Adrenal gland (tissue), 9 donors: ENCODE measurements at regions not wholly inside any gene's neighbourhood (a gene's known extent, or its start where the extent isn't known, plus 50 kb on each side); places are given as distances from the start of the nearest gene placed in this dataset.
"Not testable (repeated sequence)": the region's sequence is repeated elsewhere in the genome, so short reads cannot be mapped to it uniquely, and the experiment has no call there.

Source experiments
- DNase-seq, 7 donors: peaks; one replicate each; pipeline ENCODE4 v3.0.0-alpha.2; 2019 to 2020
- H3K27ac ChIP-seq, 5 donors: fragments of 200-600 bp; sonication (generic) in 4 of 5; 1 replicate in 3 of 5; 2 replicates in 2 of 5; pipeline versions ENCODE4 v1.5.1 to v1.8.0; 2016 to 2020; ENCODE audit warnings: mild to moderate bottlenecking in 1 of 5
- H3K27me3 ChIP-seq: fragments of 200-600 bp; 2 replicates; pipeline ENCODE4 v1.8.0; 2021
- H3K36me3 ChIP-seq, 2 donors: fragments of 200-600 bp; replicated peaks in 1 of 2; 1 replicate in 1 of 2; 2 replicates in 1 of 2; pipeline versions ENCODE4 v1.5.1 to v1.8.0; 2018 to 2022
- H3K4me1 ChIP-seq, 2 donors: fragments of 200-600 bp; replicated peaks in 1 of 2; 1 replicate in 1 of 2; 2 replicates in 1 of 2; pipeline versions ENCODE4 v1.5.1 to v1.8.0; 2018 to 2021
- H3K4me3 ChIP-seq, 4 donors: fragments of 200-600 bp; sonication (generic) in 3 of 4; one replicate each; pipeline ENCODE4 v1.5.1; 2016 to 2018
- H3K9me3 ChIP-seq, 3 donors: fragments of 200-600 bp; sonication (generic) in 1 of 3; replicated peaks in 1 of 3; 1 replicate in 2 of 3; 2 replicates in 1 of 3; pipeline versions ENCODE4 v1.5.1 to v1.8.0; 2016 to 2021
- POLR2A ChIP-seq, 2 donors: fragments of 450-650 bp; IDR thresholded peaks; one replicate each; pipeline ENCODE4 v1.6.1; 2017; ENCODE audit warnings: antibody characterized with exemption in 2 of 2, mild to moderate bottlenecking in 2 of 2, moderate library complexity in 1 of 2
- WGBS, 4 donors: extraction: QIAGEN DNeasy Blood & Tissue Kit in 2 of 4; methylation state at CpG; one replicate each; pipeline versions ENCODE4 v1.1.5 to v1.1.7; 2013 to 2017; 5-methylcytosine and 5-hydroxymethylcytosine counted together
- intact Hi-C, 2 donors: fragments of 100-400 bp; cut with DNase I; formaldehyde crosslinking; loops; one replicate each; pipeline versions ENCODE4 v1.14.1 to v1.15.0; 2022 to 2023
- TF ChIP-seq, protein P1 (sequence below), 6 experiments: fragments of 450-650 bp in 4 of 6; fragments of 200-600 bp in 2 of 6; sonication (generic) in 1 of 6; IDR thresholded peaks; 1 replicate in 5 of 6; 2 replicates in 1 of 6; pipeline versions ENCODE4 v1.5.1 to v1.8.0; 2016 to 2021; ENCODE audit warnings: antibody characterized with exemption in 6 of 6, mild to moderate bottlenecking in 2 of 6, moderate library complexity in 1 of 6
- donor health status: healthy with polysubstance abuse.
- donor health status: Bipolar disorder and iron deficiency.
- donor health status: DM: yes; HTN: yes; CAD: no.
- donor health status: DM: no; HTN: no; CAD: no.
- donor health status: DM: no; HTN: no; CAD: no.

DNA sequence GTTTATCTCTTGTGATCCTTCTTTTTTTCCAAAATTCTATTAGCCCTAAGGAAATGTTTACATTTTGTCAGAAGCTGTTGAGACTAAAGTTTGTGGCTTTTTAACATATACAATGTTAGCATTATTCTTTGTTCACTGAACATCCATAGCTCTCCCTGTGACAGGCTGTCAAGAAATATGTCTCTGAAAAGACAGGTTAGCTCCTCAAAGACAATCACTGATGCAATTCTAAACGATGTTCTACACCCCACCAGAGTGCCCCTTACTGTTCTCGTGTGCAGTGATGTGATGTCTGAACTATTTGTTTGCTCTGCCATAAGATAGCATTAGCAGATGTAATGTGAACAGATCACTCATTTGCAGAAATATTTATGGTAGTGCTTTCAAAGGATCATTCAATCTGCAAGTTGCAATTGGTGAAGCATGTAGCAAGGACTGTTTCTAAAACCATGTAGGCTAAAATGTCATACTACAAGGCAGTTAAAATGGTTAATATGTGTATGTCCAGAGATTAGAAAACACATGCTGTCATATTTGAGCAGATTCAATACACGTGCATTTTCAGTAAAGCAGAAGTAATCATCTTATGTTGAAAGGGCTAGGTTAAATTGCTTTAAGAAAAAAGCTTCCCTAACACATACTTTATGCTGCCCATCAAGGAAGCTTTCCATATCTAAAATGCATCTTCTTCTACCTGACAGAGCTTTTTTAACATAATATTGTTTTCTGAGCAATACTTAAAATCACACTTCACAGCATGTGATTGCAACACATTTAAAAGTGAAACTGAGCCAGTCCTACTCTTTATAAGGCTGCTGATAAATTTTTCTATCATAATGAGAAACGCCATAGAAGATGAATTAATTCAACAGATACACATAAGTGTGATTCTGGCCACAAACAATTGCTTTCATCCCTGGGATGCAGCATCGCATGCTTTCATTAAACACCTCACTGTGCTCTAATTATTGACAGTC lies 285.7 kb upstream of the UBE2E3 start:
- no peak overlapping the region for H3K27ac ChIP-seq
- H3K4me1 ChIP-seq: no peaks in the 10 kb centered on the region
- TF ChIP-seq POLR2A (IDR thresholded peaks at IDR 0.05): no peak
- TF ChIP-seq, protein P1, sequence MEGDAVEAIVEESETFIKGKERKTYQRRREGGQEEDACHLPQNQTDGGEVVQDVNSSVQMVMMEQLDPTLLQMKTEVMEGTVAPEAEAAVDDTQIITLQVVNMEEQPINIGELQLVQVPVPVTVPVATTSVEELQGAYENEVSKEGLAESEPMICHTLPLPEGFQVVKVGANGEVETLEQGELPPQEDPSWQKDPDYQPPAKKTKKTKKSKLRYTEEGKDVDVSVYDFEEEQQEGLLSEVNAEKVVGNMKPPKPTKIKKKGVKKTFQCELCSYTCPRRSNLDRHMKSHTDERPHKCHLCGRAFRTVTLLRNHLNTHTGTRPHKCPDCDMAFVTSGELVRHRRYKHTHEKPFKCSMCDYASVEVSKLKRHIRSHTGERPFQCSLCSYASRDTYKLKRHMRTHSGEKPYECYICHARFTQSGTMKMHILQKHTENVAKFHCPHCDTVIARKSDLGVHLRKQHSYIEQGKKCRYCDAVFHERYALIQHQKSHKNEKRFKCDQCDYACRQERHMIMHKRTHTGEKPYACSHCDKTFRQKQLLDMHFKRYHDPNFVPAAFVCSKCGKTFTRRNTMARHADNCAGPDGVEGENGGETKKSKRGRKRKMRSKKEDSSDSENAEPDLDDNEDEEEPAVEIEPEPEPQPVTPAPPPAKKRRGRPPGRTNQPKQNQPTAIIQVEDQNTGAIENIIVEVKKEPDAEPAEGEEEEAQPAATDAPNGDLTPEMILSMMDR (IDR thresholded peaks at IDR 0.05): no peak
- H3K27me3 ChIP-seq: no peaks in the 10 kb centered on the region
- no peak overlapping the region for H3K4me3 ChIP-seq
- H3K9me3 ChIP-seq: no peaks in the 10 kb centered on the region
- 38 to 47% (median 40%) methylated on average over 5 of the region's 5 CpGs for WGBS, 4 donors
- DNase-seq: no peak
- H3K36me3 ChIP-seq: no peaks in the 10 kb centered on the region
- intact Hi-C loops: no loop called here

DNA sequence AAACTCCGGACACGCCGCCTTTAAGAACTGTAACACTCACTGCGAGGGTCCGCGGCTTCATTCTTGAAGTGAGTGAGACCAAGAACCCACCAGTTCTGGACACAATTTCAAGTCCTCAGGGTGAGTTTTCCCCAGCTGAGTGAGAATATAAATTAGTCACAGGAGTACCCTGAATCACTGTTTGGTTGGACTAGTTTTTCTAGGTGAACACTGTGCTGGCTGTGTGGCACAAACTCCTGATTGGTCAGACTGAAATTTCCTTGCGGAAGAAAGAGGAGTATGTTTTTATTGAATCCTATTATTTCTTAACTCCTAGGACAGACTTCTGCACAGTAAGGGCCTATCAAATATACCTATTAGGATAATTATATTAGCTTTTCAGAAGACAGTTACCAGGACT lies 288.1 kb upstream of the UBE2E3 start:
- no peaks in the 10 kb centered on the region for H3K36me3 ChIP-seq
- no peaks in the 10 kb centered on the region for H3K9me3 ChIP-seq
- no peaks in the 10 kb centered on the region for H3K4me1 ChIP-seq
- WGBS, 4 donors: 84 to 94% (median 91%) methylated on average over 7 of the region's 7 CpGs
- TF ChIP-seq POLR2A (IDR thresholded peaks at IDR 0.05): no peak
- TF ChIP-seq, protein P1 (IDR thresholded peaks at IDR 0.05): no peak
- H3K4me3 ChIP-seq: no peak overlapping the region
- intact Hi-C loops: no loop called here
- no peaks in the 10 kb centered on the region for H3K27me3 ChIP-seq
- H3K27ac ChIP-seq: no peak overlapping the region
- DNase-seq: no peak

- H3K36me3 ChIP-seq, intact Hi-C loops, H3K27ac ChIP-seq, DNase-seq, H3K4me1 ChIP-seq, H3K27me3 ChIP-seq, H3K9me3 ChIP-seq, H3K4me3 ChIP-seq: not testable (repeated sequence)
- 89 to 93% (median 91%) methylated on average over 15 of the region's 15 CpGs for WGBS, 4 donors
Observed at GRCh38 chr2:180691855-180692223, 288.6 kb upstream of the UBE2E3 start.

- H3K27ac ChIP-seq, H3K36me3 ChIP-seq, H3K9me3 ChIP-seq, H3K4me1 ChIP-seq, DNase-seq, H3K4me3 ChIP-seq, H3K27me3 ChIP-seq, intact Hi-C loops: not testable (repeated sequence)
- 90 to 96% (median 93%) methylated on average over 28 to 45 of the region's 45 CpGs for WGBS, 4 donors
Observed at GRCh38 chr2:180691186-180691854, 289.1 kb upstream of the UBE2E3 start.

DNA sequence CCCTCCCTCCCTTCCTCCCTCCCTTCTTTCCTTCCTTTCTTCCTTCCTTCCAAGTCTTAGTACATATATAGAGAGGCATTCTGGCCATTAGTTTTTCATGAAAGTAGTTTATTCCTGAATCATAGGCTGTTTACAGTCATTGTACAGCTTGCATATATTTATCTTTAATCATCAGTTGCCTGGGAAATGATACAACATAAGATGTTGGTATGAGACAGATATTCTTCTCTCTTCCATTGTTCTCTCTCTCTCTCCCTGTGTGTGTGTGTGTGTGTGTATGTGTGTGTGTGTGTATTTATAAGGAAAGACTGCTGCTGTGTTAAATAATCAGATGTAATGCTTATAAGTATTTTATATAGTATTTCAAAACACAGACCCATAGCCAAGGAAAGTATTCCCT lies 289.8 kb upstream of the UBE2E3 start:
- TF ChIP-seq, protein P1 (IDR thresholded peaks at IDR 0.05): no peak
- TF ChIP-seq POLR2A (IDR thresholded peaks at IDR 0.05): no peak
- no peak for DNase-seq
- no peaks in the 10 kb centered on the region for H3K36me3 ChIP-seq
- H3K4me1 ChIP-seq: no peaks in the 10 kb centered on the region
- H3K9me3 ChIP-seq: no peaks in the 10 kb centered on the region
- no peaks in the 10 kb centered on the region for H3K27me3 ChIP-seq
- no peak overlapping the region for H3K27ac ChIP-seq
- intact Hi-C loops: no loop called here
- no peak overlapping the region for H3K4me3 ChIP-seq
